ENCODE measurements at regions not wholly inside any gene's neighbourhood (a gene's known extent, or its start where the extent isn't known, plus 50 kb on each side); places are given as distances from the start of the nearest gene placed in this dataset.
"Not testable (repeated sequence)": the region's sequence is repeated elsewhere in the genome, so short reads cannot be mapped to it uniquely, and the experiment has no call there.

GRCh38 chr2:76000425-76000824, 289.7 kb upstream of the GCFC2 start:
- Histone ChIP-seq H3K9me2 (replicated peaks; ENCODE audit: low read depth, low read length) (no peaks in the 10 kb centered on the region), H3K27me3 (ENCODE audit: insufficient read depth, low read length, poor library complexity, severe bottlenecking) (no peaks in the 10 kb centered on the region), H3K9me3 (ENCODE audit: insufficient read depth, low read depth, low read length) (no peaks in the 10 kb centered on the region), H3K9ac (ENCODE audit: low read depth, low read length, poor library complexity, severe bottlenecking) (no peak overlapping the region), H4K20me1 (ENCODE audit: insufficient read depth, low read length, poor library complexity, severe bottlenecking) (no peaks in the 10 kb centered on the region), H3K4me1 (ENCODE audit: insufficient read depth, low read length, poor library complexity, severe bottlenecking) (no peaks in the 10 kb centered on the region), H2AFZ (ENCODE audit: low read length) (no peak overlapping the region), H3F3A (ENCODE audit: low read depth) (no peaks in the 10 kb centered on the region), H3K4me2 (ENCODE audit: low read depth, low read length, poor library complexity, severe bottlenecking) (no peak overlapping the region), H3K36me3 (ENCODE audit: insufficient read depth, low read length) (no peaks in the 10 kb centered on the region), H3K79me2 (ENCODE audit: insufficient read depth, low read length) (no peaks in the 10 kb centered on the region), H3K4me3 (ENCODE audit: low read length, poor library complexity, severe bottlenecking) (no peak overlapping the region)
- TF ChIP-seq EZH2phosphoT487 (IDR thresholded peaks at IDR 0.05; ENCODE audit: borderline replicate concordance): no peak
- TF ChIP-seq, protein P1, sequence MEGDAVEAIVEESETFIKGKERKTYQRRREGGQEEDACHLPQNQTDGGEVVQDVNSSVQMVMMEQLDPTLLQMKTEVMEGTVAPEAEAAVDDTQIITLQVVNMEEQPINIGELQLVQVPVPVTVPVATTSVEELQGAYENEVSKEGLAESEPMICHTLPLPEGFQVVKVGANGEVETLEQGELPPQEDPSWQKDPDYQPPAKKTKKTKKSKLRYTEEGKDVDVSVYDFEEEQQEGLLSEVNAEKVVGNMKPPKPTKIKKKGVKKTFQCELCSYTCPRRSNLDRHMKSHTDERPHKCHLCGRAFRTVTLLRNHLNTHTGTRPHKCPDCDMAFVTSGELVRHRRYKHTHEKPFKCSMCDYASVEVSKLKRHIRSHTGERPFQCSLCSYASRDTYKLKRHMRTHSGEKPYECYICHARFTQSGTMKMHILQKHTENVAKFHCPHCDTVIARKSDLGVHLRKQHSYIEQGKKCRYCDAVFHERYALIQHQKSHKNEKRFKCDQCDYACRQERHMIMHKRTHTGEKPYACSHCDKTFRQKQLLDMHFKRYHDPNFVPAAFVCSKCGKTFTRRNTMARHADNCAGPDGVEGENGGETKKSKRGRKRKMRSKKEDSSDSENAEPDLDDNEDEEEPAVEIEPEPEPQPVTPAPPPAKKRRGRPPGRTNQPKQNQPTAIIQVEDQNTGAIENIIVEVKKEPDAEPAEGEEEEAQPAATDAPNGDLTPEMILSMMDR (conservative IDR thresholded peaks at IDR 0.05; ENCODE audit: low read length): no peak

GRCh38 chr2:75998451-75998850, 287.7 kb upstream of the GCFC2 start:
- no peaks in the 10 kb centered on the region for H3F3A ChIP-seq (ENCODE audit: low read depth)
- no peaks in the 10 kb centered on the region for H3K27me3 ChIP-seq (ENCODE audit: insufficient read depth, low read length, poor library complexity, severe bottlenecking)
- no peak overlapping the region for H3K4me2 ChIP-seq (ENCODE audit: low read depth, low read length, poor library complexity, severe bottlenecking)
- no peak overlapping the region for H2AFZ ChIP-seq (ENCODE audit: low read length)
- no peak overlapping the region for H3K9ac ChIP-seq (ENCODE audit: low read depth, low read length, poor library complexity, severe bottlenecking)
- no peaks in the 10 kb centered on the region for H3K9me2 ChIP-seq (replicated peaks; ENCODE audit: low read depth, low read length)
- H3K36me3 ChIP-seq (ENCODE audit: insufficient read depth, low read length): no peaks in the 10 kb centered on the region
- H3K79me2 ChIP-seq (ENCODE audit: insufficient read depth, low read length): no peaks in the 10 kb centered on the region
- H3K9me3 ChIP-seq (ENCODE audit: insufficient read depth, low read depth, low read length): no peaks in the 10 kb centered on the region
- no peak for TF ChIP-seq EZH2phosphoT487 (IDR thresholded peaks at IDR 0.05; ENCODE audit: borderline replicate concordance)
- TF ChIP-seq, protein P1 (conservative IDR thresholded peaks at IDR 0.05; ENCODE audit: low read length): no peak
- H3K4me1 ChIP-seq (ENCODE audit: insufficient read depth, low read length, poor library complexity, severe bottlenecking): no peaks in the 10 kb centered on the region
- no peak overlapping the region for H3K4me3 ChIP-seq (ENCODE audit: low read length, poor library complexity, severe bottlenecking)
- H4K20me1 ChIP-seq (ENCODE audit: insufficient read depth, low read length, poor library complexity, severe bottlenecking): no peaks in the 10 kb centered on the region

DNA sequence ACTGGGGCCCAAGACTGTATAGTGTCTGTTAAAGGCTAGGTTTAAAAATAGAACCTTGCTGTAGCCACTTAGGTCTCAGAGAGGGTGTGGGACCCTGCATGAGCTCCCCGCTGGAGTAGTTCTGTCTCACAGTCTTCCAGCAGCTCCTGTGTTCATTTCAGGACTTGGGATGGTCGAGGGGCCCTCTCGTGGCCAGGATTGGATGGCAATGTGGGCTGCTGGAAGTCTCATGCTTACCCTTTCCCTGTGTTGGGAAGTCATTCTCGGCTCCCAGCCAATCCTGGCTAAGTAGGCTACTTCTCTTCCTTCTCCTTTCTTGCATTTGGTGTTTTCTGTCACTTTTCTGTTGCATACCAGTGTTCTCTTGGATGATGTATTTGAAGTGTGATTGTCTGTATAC, 284.0 kb upstream of the GCFC2 start:
- Histone ChIP-seq H3K4me2 (ENCODE audit: low read depth, low read length, poor library complexity, severe bottlenecking) (no peak overlapping the region), H3K4me3 (ENCODE audit: low read length, poor library complexity, severe bottlenecking) (no peak overlapping the region), H2AFZ (ENCODE audit: low read length) (no peak overlapping the region), H3K79me2 (ENCODE audit: insufficient read depth, low read length) (no peaks in the 10 kb centered on the region), H3K9me3 (ENCODE audit: insufficient read depth, low read depth, low read length) (no peaks in the 10 kb centered on the region), H3K9me2 (replicated peaks; ENCODE audit: low read depth, low read length) (no peaks in the 10 kb centered on the region), H3K4me1 (ENCODE audit: insufficient read depth, low read length, poor library complexity, severe bottlenecking) (no peaks in the 10 kb centered on the region), H3K36me3 (ENCODE audit: insufficient read depth, low read length) (no peaks in the 10 kb centered on the region), H4K20me1 (ENCODE audit: insufficient read depth, low read length, poor library complexity, severe bottlenecking) (no peaks in the 10 kb centered on the region), H3K27me3 (ENCODE audit: insufficient read depth, low read length, poor library complexity, severe bottlenecking) (no peaks in the 10 kb centered on the region), H3K9ac (ENCODE audit: low read depth, low read length, poor library complexity, severe bottlenecking) (no peak overlapping the region), H3F3A (ENCODE audit: low read depth) (no peaks in the 10 kb centered on the region)
- TF ChIP-seq, protein P1 (conservative IDR thresholded peaks at IDR 0.05; ENCODE audit: low read length): no peak
- TF ChIP-seq EZH2phosphoT487 (IDR thresholded peaks at IDR 0.05; ENCODE audit: borderline replicate concordance): no peak

- not testable (repeated sequence) for H3K27me3 ChIP-seq (ENCODE audit: insufficient read depth, low read length, poor library complexity, severe bottlenecking); H3K79me2 ChIP-seq (ENCODE audit: insufficient read depth, low read length); H3K9me3 ChIP-seq (ENCODE audit: insufficient read depth, low read depth, low read length); H2AFZ ChIP-seq (ENCODE audit: low read length); H3K36me3 ChIP-seq (ENCODE audit: insufficient read depth, low read length); H3K4me2 ChIP-seq (ENCODE audit: low read depth, low read length, poor library complexity, severe bottlenecking); H3K9ac ChIP-seq (ENCODE audit: low read depth, low read length, poor library complexity, severe bottlenecking); H3F3A ChIP-seq (ENCODE audit: low read depth); H4K20me1 ChIP-seq (ENCODE audit: insufficient read depth, low read length, poor library complexity, severe bottlenecking); H3K9me2 ChIP-seq (replicated peaks; ENCODE audit: low read depth, low read length); H3K4me1 ChIP-seq (ENCODE audit: insufficient read depth, low read length, poor library complexity, severe bottlenecking); H3K4me3 ChIP-seq (ENCODE audit: low read length, poor library complexity, severe bottlenecking)
These were observed 277.9 kb upstream of the GCFC2 start for GRCh38 chr2:75988622-75989021.
